ENCODE measurements at regions not wholly inside any gene's neighbourhood (a gene's known extent, or its start where the extent isn't known, plus 50 kb on each side); places are given as distances from the start of the nearest gene placed in this dataset.
"Not testable (repeated sequence)": the region's sequence is repeated elsewhere in the genome, so short reads cannot be mapped to it uniquely, and the experiment has no call there.

- H3K4me3 ChIP-seq: no peak overlapping the region
- H3K27ac ChIP-seq: no peak overlapping the region
- DNase-seq (ENCODE audit: low spot score in 2 of 2): no peak
- H3K36me3 ChIP-seq: no peaks in the 10 kb centered on the region
- TF ChIP-seq CTCF (IDR thresholded peaks at IDR 0.05) (no peak), POLR2AphosphoS5 (IDR thresholded peaks at IDR 0.05) (no peak), POLR2A (IDR thresholded peaks at IDR 0.05) (no peak), EP300 (IDR thresholded peaks at IDR 0.05) (no peak)
- 77% methylated on average over 2 of the region's 2 CpGs for whole genome bisulfite sequencing
- H3K4me1 ChIP-seq: no peaks in the 10 kb centered on the region
- H3K27me3 ChIP-seq: no peaks in the 10 kb centered on the region
- no peaks in the 10 kb centered on the region for H3K9me3 ChIP-seq
These were observed 646.7 kb upstream of the ZNF804A start for GRCh38 chr2:183951630-183952029.

- no peaks in the 10 kb centered on the region for H3K4me1 ChIP-seq
- TF ChIP-seq EP300 (IDR thresholded peaks at IDR 0.05) (no peak), POLR2AphosphoS5 (IDR thresholded peaks at IDR 0.05) (no peak), POLR2A (IDR thresholded peaks at IDR 0.05) (no peak), CTCF (IDR thresholded peaks at IDR 0.05) (no peak)
- 69% methylated on average over 2 of the region's 2 CpGs for WGBS
- DNase-seq (ENCODE audit: low spot score in 2 of 2): no peak
- H3K36me3 ChIP-seq: no peaks in the 10 kb centered on the region
- H3K4me3 ChIP-seq: no peak overlapping the region
- no peaks in the 10 kb centered on the region for H3K9me3 ChIP-seq
- H3K27ac ChIP-seq: no peak overlapping the region
- no peaks in the 10 kb centered on the region for H3K27me3 ChIP-seq
These were observed 645.6 kb upstream of the ZNF804A start for GRCh38 chr2:183952741-183953140.

- Histone ChIP-seq H3K36me3 (no peaks in the 10 kb centered on the region), H3K27ac (no peak overlapping the region), H3K27me3 (no peaks in the 10 kb centered on the region), H3K9me3 (no peaks in the 10 kb centered on the region), H3K4me3 (no peak overlapping the region), H3K4me1 (no peaks in the 10 kb centered on the region)
- TF ChIP-seq EP300 (IDR thresholded peaks at IDR 0.05): no peak
- no peak for TF ChIP-seq POLR2AphosphoS5 (IDR thresholded peaks at IDR 0.05)
- TF ChIP-seq POLR2A (IDR thresholded peaks at IDR 0.05): no peak
- no peak for TF ChIP-seq CTCF (IDR thresholded peaks at IDR 0.05)
- WGBS: 41% methylated on average over 1 of the region's 1 CpG
- DNase-seq (ENCODE audit: low spot score in 2 of 2): no peak
These were observed 634.7 kb upstream of the ZNF804A start for GRCh38 chr2:183963609-183964008.

DNA sequence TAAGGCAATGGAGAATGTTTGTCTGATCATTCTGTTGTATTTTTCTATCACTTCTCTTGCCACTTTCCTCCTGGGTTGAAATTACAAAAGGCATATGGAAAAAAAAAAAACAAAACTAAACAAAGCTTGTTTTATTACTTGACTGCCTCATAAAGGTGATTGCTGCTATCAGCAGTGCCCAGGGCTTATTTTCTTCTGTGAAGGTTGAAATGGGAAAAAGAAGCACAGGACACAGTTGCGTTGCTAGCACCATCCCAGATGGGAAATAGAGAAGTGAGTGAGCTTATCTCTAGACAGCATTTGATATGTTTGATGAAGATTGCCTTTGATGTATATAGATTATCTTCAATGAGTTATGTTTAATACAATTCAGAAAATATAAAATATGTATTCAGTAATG lies 633.8 kb upstream of the ZNF804A start:
- TF ChIP-seq CTCF (IDR thresholded peaks at IDR 0.05) (no peak), POLR2AphosphoS5 (IDR thresholded peaks at IDR 0.05) (no peak), EP300 (IDR thresholded peaks at IDR 0.05) (no peak), POLR2A (IDR thresholded peaks at IDR 0.05) (no peak)
- Histone ChIP-seq H3K4me3 (no peak overlapping the region), H3K36me3 (no peaks in the 10 kb centered on the region), H3K27me3 (no peaks in the 10 kb centered on the region), H3K27ac (no peak overlapping the region), H3K9me3 (no peaks in the 10 kb centered on the region), H3K4me1 (no peaks in the 10 kb centered on the region)
- WGBS: 51% methylated on average over 1 of the region's 1 CpG
- DNase-seq (ENCODE audit: low spot score in 2 of 2): no peak

- 91% methylated on average over 6 of the region's 6 CpGs for WGBS
- DNase-seq (ENCODE audit: low spot score in 2 of 2): no peak
- H3K4me3 ChIP-seq: no peak overlapping the region
- H3K27ac ChIP-seq: no peak overlapping the region
- H3K36me3 ChIP-seq: no peaks in the 10 kb centered on the region
- H3K9me3 ChIP-seq: no peaks in the 10 kb centered on the region
- TF ChIP-seq POLR2A (IDR thresholded peaks at IDR 0.05): no peak
- TF ChIP-seq EP300 (IDR thresholded peaks at IDR 0.05): no peak
- TF ChIP-seq POLR2AphosphoS5 (IDR thresholded peaks at IDR 0.05): no peak
- no peak for TF ChIP-seq CTCF (IDR thresholded peaks at IDR 0.05)
- H3K4me1 ChIP-seq: no peaks in the 10 kb centered on the region
- H3K27me3 ChIP-seq: no peaks in the 10 kb centered on the region
These were observed 630.6 kb upstream of the ZNF804A start for GRCh38 chr2:183967756-183968155.

- H3K27ac ChIP-seq; H3K36me3 ChIP-seq; H3K9me3 ChIP-seq; H3K4me1 ChIP-seq; H3K27me3 ChIP-seq; H3K4me3 ChIP-seq; DNase-seq (ENCODE audit: low spot score in 2 of 2): not testable (repeated sequence)
- 90% methylated on average over 8 of the region's 8 CpGs for WGBS
These were observed 622.7 kb upstream of the ZNF804A start for GRCh38 chr2:183975676-183976075.

All from suprapubic skin (tissue), 4 donors.